Activated CD4-positive, alpha-beta T cell treated with anti-CD3 and anti-CD28 coated beads for 48 hours (primary cell): ENCODE measurements at regions not wholly inside any gene's neighbourhood (a gene's known extent, or its start where the extent isn't known, plus 50 kb on each side); places are given as distances from the start of the nearest gene placed in this dataset.
A peak's percentile ranks its signal among the peaks of the same experiment; 100 is the strongest.
"Not testable (repeated sequence)": the region's sequence is repeated elsewhere in the genome, so short reads cannot be mapped to it uniquely, and the experiment has no call there.

Experiments
- DNase-seq: peaks from one replicate; pipeline ENCODE4 v3.0.0-alpha.2; 2020

DNA sequence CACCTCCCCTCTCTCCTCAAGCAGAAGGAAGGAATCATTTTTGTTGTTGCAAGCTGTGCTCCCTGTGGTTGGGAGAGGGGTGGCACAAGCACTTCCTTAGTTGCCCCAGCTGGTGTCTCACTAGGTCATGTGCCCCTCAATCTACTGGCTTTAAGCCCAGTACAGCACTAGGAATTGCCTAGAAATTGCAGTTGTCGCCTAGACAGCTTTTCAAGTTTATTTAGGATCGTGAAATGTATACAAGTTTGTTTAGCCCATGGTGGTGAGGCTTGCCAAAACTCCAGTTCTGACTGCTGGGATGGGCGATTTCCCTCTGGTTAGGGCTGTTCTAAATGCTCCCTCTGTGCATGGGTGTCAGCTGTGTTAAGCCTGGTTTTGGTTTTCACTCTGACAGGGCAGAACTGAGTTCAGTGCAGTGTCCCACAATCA is 126.8 kb upstream of the ZNF644 start:
- no peak for DNase-seq

DNA sequence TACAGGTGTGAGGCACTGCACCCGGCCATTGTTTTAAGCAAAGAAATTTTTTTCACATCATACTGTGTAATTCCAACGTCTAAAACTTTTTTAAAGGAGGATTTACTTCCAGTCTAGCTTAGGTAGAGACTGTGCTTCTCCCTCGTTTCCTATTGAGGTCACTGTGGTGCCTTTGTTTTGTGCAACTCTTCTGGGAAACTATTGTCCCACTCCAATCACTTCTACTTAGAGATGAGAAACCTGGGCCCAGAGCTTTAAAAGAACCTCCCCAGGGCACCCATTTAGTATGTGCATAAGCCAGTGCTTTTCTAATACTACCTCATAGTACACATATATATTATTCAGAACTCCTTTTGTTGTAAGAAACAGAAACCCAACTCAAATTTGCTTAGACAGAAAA is 120.0 kb upstream of the ZNF644 start:
- DNase-seq = no peak

GRCh38 chr1:91138959-91139358 is 117.1 kb upstream of the ZNF644 start:
- DNase-seq = no peak

DNA sequence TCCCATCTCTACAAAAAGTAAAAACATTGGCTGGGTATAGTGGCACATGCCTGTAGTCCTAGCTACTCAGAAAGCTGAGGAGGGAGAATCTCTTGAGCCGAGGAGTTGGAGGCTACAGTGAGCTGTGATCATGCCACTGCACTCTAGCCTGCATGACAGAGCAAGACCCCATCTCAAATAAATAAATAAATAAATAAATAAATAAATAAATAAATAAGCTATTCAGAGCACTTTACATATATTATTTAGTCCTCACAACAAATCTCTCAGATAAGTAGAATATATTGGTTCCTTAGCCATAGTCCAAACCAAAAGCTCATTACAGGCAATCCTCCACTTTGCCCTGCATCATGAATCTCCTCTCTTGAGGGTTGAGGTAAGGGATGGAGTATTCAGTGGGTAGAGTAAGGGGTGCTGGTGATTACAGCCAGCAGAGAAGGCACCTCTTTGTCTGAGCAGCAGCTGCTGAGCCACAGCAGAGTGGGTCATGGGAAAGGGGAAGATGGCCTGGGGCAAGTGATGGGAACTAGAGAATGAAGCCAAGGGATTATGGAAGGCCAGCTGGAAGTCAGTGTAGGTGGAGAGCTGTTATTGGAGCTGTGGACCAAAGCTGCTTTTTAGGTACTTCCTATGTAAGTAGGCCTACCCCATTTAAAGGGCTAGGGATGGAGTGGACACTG is 115.5 kb upstream of the ZNF644 start:
- no peak for DNase-seq

DNA sequence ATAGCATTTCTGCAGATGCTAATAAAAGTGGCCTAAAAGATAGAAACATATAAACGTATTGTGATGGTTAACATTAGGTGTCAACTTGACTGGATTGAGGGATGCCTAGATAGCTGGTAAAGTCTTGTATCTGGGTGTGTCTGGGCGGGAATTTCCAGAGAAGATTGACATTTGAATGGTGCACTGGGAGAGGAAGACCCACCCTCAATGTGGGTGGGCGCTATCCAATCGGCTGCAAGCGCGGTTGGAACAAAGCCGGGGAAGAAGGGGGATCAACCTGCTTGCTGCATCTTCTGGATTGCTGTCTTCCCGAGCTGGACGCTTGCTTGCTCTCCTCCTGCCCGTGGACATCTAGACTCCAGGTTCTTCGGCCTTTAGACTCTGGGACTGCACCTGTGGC is 114.0 kb upstream of the ZNF644 start:
- no peak for DNase-seq

GRCh38 chr1:91133248-91133647 is 111.4 kb upstream of the ZNF644 start:
- DNase-seq = no peak

GRCh38 chr1:91130256-91130985 is 108.6 kb upstream of the ZNF644 start:
- no peak for DNase-seq

- DNase-seq = no peak
These were observed 107.6 kb upstream of the ZNF644 start for GRCh38 chr1:91129458-91129857.

GRCh38 chr1:91129017-91129416 is 107.2 kb upstream of the ZNF644 start:
- no peak for DNase-seq

DNA sequence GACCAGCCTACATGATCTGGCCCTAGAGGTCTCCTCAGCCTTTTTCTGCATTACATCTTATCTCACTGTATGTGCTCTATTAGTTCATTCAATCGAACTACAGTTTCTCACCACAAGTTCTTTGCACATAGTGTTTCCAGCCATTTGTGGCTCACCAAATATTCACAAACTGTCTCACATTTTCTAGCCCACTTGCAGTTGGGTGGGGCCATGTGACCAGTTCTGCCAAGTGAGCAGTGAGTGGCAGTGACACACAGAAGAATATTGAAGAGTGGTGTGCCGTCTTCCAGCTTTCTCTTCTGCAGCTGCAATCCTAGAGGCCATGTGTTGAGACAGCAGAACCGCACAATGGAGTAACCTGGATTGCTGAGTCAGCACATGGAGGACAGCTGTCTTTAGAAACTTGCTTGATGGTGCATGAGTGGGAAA is 103.2 kb upstream of the ZNF644 start:
- DNase-seq = peak; percentile 66

GRCh38 chr1:91124290-91124985 is 102.6 kb upstream of the ZNF644 start:
- DNase-seq = peak; percentile 44

GRCh38 chr1:91123773-91124172 is 101.9 kb upstream of the ZNF644 start:
- peak; percentile 19 for DNase-seq

GRCh38 chr1:91123319-91123718 is 101.5 kb upstream of the ZNF644 start:
- DNase-seq = no peak

GRCh38 chr1:91122106-91122717 is 100.4 kb upstream of the ZNF644 start:
- DNase-seq = no peak

DNA sequence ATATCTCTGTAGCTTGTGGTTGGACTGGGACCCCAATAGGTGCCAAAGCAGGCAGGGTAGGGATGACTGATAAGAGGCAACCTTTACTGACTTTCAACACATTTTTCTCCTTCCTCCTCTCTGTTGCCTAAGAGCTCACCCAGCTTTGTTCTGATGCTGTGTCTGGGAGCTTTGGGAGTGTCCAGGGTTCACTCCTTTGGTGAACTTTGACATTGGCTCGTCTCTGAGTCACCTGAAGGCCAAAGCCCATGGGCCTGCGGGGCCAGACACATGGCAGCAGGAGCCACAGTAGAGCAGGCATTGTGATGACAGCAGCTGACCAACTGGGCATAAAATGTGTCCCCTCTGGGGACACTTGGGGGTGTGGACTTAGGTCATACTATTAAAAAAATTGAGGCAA is 99.5 kb upstream of the ZNF644 start:
- DNase-seq = no peak

DNA sequence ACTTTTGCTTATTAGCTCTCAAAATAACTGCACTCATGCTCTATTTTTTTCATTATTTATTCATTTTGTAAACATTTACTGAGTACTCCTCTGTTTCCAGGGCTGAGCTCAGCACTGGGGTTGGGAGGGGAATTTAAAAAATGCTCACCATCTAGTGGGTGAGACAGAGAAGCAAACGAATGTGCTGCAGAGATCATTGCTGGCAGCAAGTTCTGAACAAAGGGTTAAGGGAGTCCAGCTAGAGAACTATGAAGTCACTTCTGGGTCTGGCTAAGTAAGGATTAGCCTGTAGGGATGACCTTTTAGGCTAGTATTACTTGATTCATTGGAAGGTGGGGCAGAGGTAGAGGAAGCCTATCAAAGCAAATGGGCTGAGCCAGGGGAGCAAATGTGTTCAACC is 99.1 kb upstream of the ZNF644 start:
- no peak for DNase-seq

- DNase-seq = no peak
These were observed 98.6 kb upstream of the ZNF644 start for GRCh38 chr1:91120421-91120820.

DNA sequence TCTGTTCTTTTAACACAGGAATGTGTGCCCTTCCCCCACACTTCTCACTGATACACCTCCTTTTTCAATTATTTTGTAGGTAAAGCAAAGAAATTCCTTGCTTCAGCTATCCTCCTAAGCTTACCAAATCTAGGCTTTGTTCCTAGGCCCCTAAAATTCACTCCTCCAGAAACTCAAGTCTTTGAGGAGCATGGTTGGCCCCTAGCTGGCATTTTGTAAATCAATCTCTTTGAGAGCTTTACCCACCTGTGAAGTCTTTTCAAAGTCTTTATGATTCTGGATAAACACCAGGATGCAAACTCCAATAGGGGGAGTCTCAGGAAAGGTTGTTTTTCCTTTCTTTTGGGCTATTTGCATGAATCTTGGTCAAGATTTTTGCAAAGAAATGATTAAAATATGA is 82.9 kb upstream of the ZNF644 start:
- no peak for DNase-seq

- DNase-seq = no peak
These were observed 79.5 kb upstream of the ZNF644 start for GRCh38 chr1:91101328-91101727.

- DNase-seq = peak; percentile 11
These were observed 78.1 kb upstream of the ZNF644 start for GRCh38 chr1:91099746-91100621.

- no peak for DNase-seq
These were observed 76.6 kb upstream of the ZNF644 start for GRCh38 chr1:91098299-91098906.

- not testable (repeated sequence) for DNase-seq
These were observed 73.5 kb upstream of the ZNF644 start for GRCh38 chr1:91095321-91095720.
